Tibial nerve (tissue), 3 donors: ENCODE measurements at regions not wholly inside any gene's neighbourhood (a gene's known extent, or its start where the extent isn't known, plus 50 kb on each side); places are given as distances from the start of the nearest gene placed in this dataset.

ENCODE experiments used
- POLR2A ChIP-seq, 2 donors: fragments of 450-650 bp; IDR thresholded peaks; one replicate each; pipeline ENCODE4 v1.6.1; 2017; ENCODE audit warnings: antibody characterized with exemption in 2 of 2, mild to moderate bottlenecking in 2 of 2, moderate library complexity in 2 of 2
- TF ChIP-seq, protein P1 (sequence below), 5 experiments: fragments of 200-600 bp in 3 of 5; fragments of 450-650 bp in 2 of 5; sonication (generic) in 3 of 5; IDR thresholded peaks; one replicate each; pipeline ENCODE4 v1.5.1; 2016 to 2019; ENCODE audit warnings: antibody characterized with exemption in 5 of 5, mild to moderate bottlenecking in 3 of 5, moderate library complexity in 2 of 5

DNA sequence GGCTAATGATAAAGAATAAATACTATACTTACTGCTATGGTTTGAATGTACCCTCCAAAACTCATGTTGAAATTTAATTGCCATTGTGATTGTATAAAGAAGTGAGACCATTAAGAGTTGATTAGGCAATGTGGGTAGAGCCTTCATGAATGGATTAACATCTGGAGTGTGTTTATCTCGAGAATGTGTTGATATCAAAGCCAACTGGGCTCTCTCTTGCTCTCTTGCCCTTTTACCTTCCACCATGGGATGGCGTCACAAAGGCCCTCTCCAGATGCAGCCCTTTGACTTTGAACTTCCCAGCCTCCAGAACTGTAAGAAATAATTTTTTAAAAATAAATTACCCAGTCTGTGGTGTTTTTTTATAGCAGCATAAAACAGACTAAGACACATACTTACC, 50.1 kb upstream of the GHITM start:
- TF ChIP-seq, protein P1, sequence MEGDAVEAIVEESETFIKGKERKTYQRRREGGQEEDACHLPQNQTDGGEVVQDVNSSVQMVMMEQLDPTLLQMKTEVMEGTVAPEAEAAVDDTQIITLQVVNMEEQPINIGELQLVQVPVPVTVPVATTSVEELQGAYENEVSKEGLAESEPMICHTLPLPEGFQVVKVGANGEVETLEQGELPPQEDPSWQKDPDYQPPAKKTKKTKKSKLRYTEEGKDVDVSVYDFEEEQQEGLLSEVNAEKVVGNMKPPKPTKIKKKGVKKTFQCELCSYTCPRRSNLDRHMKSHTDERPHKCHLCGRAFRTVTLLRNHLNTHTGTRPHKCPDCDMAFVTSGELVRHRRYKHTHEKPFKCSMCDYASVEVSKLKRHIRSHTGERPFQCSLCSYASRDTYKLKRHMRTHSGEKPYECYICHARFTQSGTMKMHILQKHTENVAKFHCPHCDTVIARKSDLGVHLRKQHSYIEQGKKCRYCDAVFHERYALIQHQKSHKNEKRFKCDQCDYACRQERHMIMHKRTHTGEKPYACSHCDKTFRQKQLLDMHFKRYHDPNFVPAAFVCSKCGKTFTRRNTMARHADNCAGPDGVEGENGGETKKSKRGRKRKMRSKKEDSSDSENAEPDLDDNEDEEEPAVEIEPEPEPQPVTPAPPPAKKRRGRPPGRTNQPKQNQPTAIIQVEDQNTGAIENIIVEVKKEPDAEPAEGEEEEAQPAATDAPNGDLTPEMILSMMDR (IDR thresholded peaks at IDR 0.05), result no peak
- TF ChIP-seq POLR2A (IDR thresholded peaks at IDR 0.05), result no peak
